ENCODE measurements at regions not wholly inside any gene's neighbourhood (a gene's known extent, or its start where the extent isn't known, plus 50 kb on each side); places are given as distances from the start of the nearest gene placed in this dataset.
"Not testable (repeated sequence)": the region's sequence is repeated elsewhere in the genome, so short reads cannot be mapped to it uniquely, and the experiment has no call there.

DNA sequence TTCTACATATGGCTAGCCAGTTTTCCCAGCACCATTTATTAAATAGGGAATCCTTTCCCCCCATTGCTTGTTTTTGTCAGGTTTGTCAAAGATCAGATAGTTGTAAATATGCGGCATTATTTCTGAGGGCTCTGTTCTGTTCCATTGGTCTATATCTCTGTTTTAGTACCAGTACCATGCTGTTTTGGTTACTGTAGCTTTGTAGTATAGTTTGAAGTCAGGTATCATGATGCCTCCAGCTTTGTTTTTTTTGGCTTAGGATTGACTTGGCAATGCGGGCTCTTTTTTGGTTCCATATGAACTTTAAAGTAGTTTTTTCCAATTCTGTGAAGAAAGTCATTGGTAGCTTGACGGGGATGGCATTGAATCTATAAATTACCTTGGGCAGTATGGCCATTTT, 60.0 kb upstream of the GPC3 start:
- not testable (repeated sequence) for H3K9me3 ChIP-seq (ENCODE audit: severe bottlenecking); H3K36me3 ChIP-seq; H3K27ac ChIP-seq; DNase-seq; H3K4me3 ChIP-seq (ENCODE audit: low read depth, low read length); H3K27me3 ChIP-seq (ENCODE audit: insufficient read depth, low read depth, severe bottlenecking)

DNA sequence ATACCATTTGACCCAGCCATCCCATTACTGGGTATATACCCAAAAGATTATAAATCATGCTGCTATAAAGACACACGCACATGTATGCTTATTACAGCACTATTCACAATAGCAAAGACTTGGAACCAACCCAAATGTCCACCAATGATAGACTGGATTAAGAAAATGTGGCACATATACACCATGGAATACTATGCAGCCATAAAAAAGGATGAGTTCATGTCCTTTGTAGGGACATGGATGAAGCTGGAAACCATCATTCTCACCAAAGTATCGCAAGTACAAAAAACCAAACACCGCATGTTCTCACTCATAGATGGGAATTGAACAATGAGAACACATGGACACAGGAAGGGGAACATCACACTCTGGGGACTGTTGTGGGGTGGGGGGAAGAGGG, 81.7 kb upstream of the GPC3 start:
- not testable (repeated sequence) for DNase-seq; H3K27ac ChIP-seq; H3K36me3 ChIP-seq; H3K9me3 ChIP-seq (ENCODE audit: severe bottlenecking); H3K4me3 ChIP-seq (ENCODE audit: low read depth, low read length)
- peaks cover 13% of the 10 kb centered on the region for H3K27me3 ChIP-seq (ENCODE audit: insufficient read depth, low read depth, severe bottlenecking)

DNA sequence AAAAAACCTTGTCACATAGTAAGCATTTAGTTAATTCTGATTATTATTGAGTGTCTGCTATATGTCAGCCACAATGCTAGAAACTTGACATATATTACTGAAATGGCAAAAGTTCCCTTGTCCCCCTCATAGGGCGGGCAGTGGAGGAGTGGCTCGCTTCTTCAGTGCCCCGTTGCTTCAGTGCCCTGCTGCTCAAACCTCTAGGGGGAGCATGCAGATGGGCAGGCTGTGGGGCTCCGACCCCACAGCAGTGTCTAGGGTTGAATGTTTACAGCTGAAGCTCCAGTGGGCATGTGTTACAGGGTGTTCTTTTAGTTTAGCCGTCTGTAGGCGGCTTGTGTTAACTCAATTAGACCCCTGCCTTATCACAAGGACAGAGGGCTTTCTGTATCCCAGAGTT, 86.5 kb upstream of the GPC3 start:
- H3K27ac ChIP-seq; H3K36me3 ChIP-seq; H3K9me3 ChIP-seq (ENCODE audit: severe bottlenecking); H3K4me3 ChIP-seq (ENCODE audit: low read depth, low read length); DNase-seq; H3K27me3 ChIP-seq (ENCODE audit: insufficient read depth, low read depth, severe bottlenecking): not testable (repeated sequence)
- TF ChIP-seq, protein P1, sequence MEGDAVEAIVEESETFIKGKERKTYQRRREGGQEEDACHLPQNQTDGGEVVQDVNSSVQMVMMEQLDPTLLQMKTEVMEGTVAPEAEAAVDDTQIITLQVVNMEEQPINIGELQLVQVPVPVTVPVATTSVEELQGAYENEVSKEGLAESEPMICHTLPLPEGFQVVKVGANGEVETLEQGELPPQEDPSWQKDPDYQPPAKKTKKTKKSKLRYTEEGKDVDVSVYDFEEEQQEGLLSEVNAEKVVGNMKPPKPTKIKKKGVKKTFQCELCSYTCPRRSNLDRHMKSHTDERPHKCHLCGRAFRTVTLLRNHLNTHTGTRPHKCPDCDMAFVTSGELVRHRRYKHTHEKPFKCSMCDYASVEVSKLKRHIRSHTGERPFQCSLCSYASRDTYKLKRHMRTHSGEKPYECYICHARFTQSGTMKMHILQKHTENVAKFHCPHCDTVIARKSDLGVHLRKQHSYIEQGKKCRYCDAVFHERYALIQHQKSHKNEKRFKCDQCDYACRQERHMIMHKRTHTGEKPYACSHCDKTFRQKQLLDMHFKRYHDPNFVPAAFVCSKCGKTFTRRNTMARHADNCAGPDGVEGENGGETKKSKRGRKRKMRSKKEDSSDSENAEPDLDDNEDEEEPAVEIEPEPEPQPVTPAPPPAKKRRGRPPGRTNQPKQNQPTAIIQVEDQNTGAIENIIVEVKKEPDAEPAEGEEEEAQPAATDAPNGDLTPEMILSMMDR (IDR thresholded peaks at IDR 0.05; ENCODE audit: low read depth, low read length), result 0 out of 2 replicates have a peak, but pooled peaks have one; percentile 3

DNA sequence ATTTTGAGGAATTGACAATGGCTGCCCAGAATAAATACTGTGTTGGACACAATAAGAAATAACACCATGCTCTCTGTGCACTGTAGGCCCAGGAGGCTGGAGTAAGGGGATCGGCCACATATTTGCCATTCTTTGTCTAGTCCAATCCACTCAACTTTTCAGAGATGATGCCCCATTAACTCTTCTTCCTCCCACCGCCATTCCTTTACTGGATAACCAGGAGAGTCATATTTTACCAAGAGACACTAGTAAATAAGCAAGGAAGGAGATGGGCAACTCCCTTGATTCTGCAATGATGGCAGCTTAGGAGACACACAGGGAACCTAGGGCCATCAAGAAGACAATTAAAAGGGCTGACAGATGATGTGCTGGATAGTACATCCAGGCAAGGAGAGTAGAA, 87.9 kb upstream of the GPC3 start:
- Histone ChIP-seq H3K27me3 (ENCODE audit: insufficient read depth, low read depth, severe bottlenecking) (peaks cover 10% of the 10 kb centered on the region), H3K9me3 (ENCODE audit: severe bottlenecking) (peaks cover 7% of the 10 kb centered on the region), H3K4me3 (ENCODE audit: low read depth, low read length) (no peak overlapping the region), H3K36me3 (no peaks in the 10 kb centered on the region), H3K27ac (no peak overlapping the region)
- TF ChIP-seq, protein P1 (IDR thresholded peaks at IDR 0.05; ENCODE audit: low read depth, low read length), result no peak
- DNase-seq, result no peak

DNA sequence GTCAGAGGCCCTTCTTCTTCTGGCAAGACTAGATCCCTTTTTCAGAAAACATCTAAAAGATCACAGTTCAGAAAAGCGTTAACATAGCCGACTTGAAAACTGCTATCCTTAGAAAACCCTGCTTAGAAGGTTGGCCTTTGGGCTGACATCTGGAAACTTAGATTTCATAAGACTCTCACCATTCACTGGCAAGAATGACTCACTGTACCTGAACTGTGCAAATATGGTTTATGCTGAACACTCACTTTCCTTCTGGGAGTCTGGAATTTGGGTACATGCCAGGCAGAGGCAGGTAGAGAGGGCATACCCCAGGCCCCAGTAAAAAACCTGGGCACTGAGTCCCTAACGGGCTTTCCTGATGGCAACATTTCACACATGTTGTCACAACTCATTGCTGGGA, 88.8 kb upstream of the GPC3 start:
- H3K27ac ChIP-seq, result no peak overlapping the region
- H3K36me3 ChIP-seq, result no peaks in the 10 kb centered on the region
- H3K9me3 ChIP-seq (ENCODE audit: severe bottlenecking), result peaks cover 7% of the 10 kb centered on the region
- H3K27me3 ChIP-seq (ENCODE audit: insufficient read depth, low read depth, severe bottlenecking), result peaks cover 14% of the 10 kb centered on the region
- TF ChIP-seq, protein P1 (IDR thresholded peaks at IDR 0.05; ENCODE audit: low read depth, low read length), result no peak
- no peak for DNase-seq
- no peak overlapping the region for H3K4me3 ChIP-seq (ENCODE audit: low read depth, low read length)

DNA sequence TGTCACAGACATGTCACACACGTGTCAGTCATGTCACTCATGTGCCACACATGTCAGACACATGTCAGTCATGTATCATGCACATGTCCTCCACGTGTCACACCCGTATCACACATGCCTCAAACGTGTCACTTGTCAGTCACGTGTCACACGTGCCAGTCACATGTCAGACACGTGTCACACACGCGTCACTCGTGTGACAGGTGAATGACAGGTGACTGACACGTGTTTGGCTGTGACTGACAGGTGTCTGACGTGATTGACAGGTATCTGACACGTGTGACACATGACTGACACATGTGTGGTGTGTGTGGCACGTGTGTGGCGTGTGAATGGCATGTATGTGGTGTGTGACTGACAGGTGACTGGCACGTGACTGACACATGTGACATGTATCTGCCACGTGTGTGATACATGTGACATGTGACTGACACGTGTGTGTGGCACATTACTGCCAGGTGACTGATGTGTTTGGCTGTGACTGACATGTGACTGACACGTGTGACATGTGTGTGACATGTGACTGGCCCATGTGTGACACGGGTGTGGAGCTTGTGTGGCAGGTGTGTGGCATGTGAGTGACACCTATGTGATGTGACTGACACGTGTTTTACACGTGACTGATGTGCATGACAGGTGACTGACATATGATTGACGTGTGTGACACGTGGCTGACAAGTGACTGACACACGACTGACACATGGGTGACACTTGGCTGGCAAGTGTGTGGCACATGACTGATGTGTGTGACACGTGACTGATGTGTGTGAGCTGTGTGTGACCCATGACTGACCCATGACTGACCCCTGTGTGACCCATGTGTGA, 90.7 kb upstream of the GPC3 start:
- Histone ChIP-seq H3K4me3 (ENCODE audit: low read depth, low read length) (no peak overlapping the region), H3K27ac (no peak overlapping the region), H3K27me3 (ENCODE audit: insufficient read depth, low read depth, severe bottlenecking) (peaks cover 19% of the 10 kb centered on the region), H3K9me3 (ENCODE audit: severe bottlenecking) (peaks cover 7% of the 10 kb centered on the region), H3K36me3 (no peaks in the 10 kb centered on the region)
- TF ChIP-seq, protein P1 (IDR thresholded peaks at IDR 0.05; ENCODE audit: low read depth, low read length), result no peak
- no peak for DNase-seq

DNA sequence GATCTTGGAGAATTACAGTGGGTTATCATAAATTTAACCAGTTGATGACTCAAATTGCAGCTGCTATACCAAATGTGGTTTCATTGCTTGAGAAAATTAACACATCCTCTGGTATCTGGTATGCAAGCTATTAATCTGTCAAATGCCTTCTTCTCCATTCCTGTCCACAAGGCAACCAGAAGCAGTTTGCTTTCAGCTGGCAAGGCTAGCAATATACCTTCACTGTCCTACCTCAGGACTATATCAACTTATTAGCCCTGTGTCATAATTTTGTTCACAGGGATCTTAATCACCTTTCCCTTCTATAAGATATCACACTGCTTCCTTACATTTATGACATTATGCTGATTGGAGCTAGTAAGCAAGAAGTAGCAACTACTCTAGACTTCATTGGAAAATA, 110.0 kb upstream of the GPC3 start:
- Histone ChIP-seq H3K27ac (no peak overlapping the region), H3K4me3 (ENCODE audit: low read depth, low read length) (no peak overlapping the region), H3K27me3 (ENCODE audit: insufficient read depth, low read depth, severe bottlenecking) (peaks cover 26% of the 10 kb centered on the region), H3K36me3 (no peaks in the 10 kb centered on the region), H3K9me3 (ENCODE audit: severe bottlenecking) (no peaks in the 10 kb centered on the region)
- no peak for DNase-seq
- TF ChIP-seq, protein P1 (IDR thresholded peaks at IDR 0.05; ENCODE audit: low read depth, low read length), result no peak
